Activated B cell treated with CpG ODN at 0.5 μM for 24 hours (primary cell): ENCODE measurements at regions not wholly inside any gene's neighbourhood (a gene's known extent, or its start where the extent isn't known, plus 50 kb on each side); places are given as distances from the start of the nearest gene placed in this dataset.

Source experiments
- ATAC-seq: fragments of 200-7000 bp; cut with Tn5 transposase; one replicate; pipeline ENCODE4 v1.10.0; 2021; ENCODE audit warnings: low read depth, mild to moderate bottlenecking, moderate library complexity
- CTCF ChIA-PET: fragments of 350-600 bp; sonication (Branson Sonifier 250); formaldehyde crosslinking; loops from one replicate; lab custom pipeline; 2021; ENCODE audit warnings: antibody characterized with exemption; lab: Charles Lee
- POLR2A ChIA-PET: fragments of 350-600 bp; sonication (Branson Sonifier 250); formaldehyde crosslinking; loops from one replicate; lab custom pipeline; 2021; ENCODE audit warnings: antibody characterized with exemption; lab: Charles Lee
- DNase-seq: peaks from one replicate; pipeline ENCODE4 v3.0.0; 2022
- H3K27ac Mint-ChIP-seq: one replicate; pipeline ENCODE4 v1.8.0; 2020; ENCODE audit warnings: mixed read lengths
- H3K27me3 Mint-ChIP-seq: one replicate; pipeline ENCODE4 v1.8.0; 2021; ENCODE audit warnings: mixed read lengths
- H3K36me3 Mint-ChIP-seq: one replicate; pipeline ENCODE4 v1.8.0; 2021; ENCODE audit warnings: low read depth, mixed read lengths
- H3K4me1 Mint-ChIP-seq: one replicate; pipeline ENCODE4 v1.8.0; 2021; ENCODE audit warnings: mixed read lengths
- H3K4me3 Mint-ChIP-seq: one replicate; pipeline ENCODE4 v1.8.0; 2020; ENCODE audit warnings: mild to moderate bottlenecking, mixed read lengths
- H3K9me3 Mint-ChIP-seq: one replicate; pipeline ENCODE4 v1.8.0; 2020; ENCODE audit warnings: mixed read lengths
- intact Hi-C: fragments of 100-400 bp; cut with micrococcal nuclease; formaldehyde crosslinking; loops from one replicate; pipeline ENCODE4 v1.15.1; 2024
- TF ChIP-seq, protein P1 (sequence below): fragments of 200-600 bp; IDR thresholded peaks from one replicate; pipeline ENCODE4 v1.8.0; 2022; ENCODE audit warnings: antibody characterized with exemption, mild to moderate bottlenecking

DNA sequence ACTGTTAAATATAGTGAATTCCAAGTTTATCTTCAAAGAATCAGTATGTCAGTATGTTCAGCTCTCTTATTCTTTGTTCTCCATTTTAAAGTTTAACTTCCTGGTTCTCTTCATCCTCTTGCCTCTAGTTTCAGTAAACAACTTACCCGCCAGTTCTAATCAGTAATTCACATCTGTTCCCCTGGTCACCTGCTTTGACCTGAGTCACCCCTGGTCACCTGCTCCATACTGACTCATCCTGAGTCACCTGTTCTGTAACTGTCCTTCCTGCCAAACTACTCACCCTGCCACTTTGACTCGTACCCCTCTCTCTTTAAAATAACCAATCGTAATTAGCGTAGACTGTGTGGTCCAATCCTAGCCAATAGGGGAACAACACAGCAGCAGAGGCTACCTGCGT lies 992.7 kb upstream of the HS3ST1 start:
- H3K9me3 Mint-ChIP-seq: no peaks in the 10 kb centered on the region

DNA sequence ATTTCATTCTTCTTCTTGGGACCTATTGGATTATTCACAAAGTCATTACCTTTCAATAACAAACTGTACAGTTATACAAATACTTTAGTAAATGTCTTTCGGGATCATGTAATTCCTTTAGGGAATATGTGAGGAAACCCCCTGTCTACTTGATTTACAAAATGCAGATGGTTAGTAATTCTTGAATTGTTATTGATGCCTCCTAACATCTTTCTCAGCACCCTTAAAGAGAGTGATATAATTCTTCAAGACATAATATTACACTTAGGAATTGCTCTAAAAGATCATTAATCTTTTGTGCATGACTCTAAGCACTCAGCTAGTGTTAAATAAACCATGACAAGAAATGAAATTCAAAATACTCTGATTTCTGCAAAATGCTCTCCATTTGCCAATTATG lies 988.1 kb upstream of the HS3ST1 start:
- ATAC-seq: no peak
- H3K9me3 Mint-ChIP-seq: no peaks in the 10 kb centered on the region
- H3K4me1 Mint-ChIP-seq: no peaks in the 10 kb centered on the region
- TF ChIP-seq, protein P1, sequence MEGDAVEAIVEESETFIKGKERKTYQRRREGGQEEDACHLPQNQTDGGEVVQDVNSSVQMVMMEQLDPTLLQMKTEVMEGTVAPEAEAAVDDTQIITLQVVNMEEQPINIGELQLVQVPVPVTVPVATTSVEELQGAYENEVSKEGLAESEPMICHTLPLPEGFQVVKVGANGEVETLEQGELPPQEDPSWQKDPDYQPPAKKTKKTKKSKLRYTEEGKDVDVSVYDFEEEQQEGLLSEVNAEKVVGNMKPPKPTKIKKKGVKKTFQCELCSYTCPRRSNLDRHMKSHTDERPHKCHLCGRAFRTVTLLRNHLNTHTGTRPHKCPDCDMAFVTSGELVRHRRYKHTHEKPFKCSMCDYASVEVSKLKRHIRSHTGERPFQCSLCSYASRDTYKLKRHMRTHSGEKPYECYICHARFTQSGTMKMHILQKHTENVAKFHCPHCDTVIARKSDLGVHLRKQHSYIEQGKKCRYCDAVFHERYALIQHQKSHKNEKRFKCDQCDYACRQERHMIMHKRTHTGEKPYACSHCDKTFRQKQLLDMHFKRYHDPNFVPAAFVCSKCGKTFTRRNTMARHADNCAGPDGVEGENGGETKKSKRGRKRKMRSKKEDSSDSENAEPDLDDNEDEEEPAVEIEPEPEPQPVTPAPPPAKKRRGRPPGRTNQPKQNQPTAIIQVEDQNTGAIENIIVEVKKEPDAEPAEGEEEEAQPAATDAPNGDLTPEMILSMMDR: no peak
- no peak overlapping the region for H3K4me3 Mint-ChIP-seq
- H3K27me3 Mint-ChIP-seq: no peaks in the 10 kb centered on the region
- POLR2A ChIA-PET: no interaction called here
- H3K27ac Mint-ChIP-seq: no peak overlapping the region
- DNase-seq: no peak
- H3K36me3 Mint-ChIP-seq: no peaks in the 10 kb centered on the region
- CTCF ChIA-PET: no interaction called here
- intact Hi-C loops: no loop called here

More for the DNA sequence above, 992.7 kb upstream of the HS3ST1 start:
- POLR2A ChIA-PET: no interaction called here
- intact Hi-C loops: no loop called here
- no peak for ATAC-seq
- TF ChIP-seq, protein P1: no peak
- Mint-ChIP-seq H3K36me3 (no peaks in the 10 kb centered on the region), H3K4me1 (no peaks in the 10 kb centered on the region), H3K27ac (no peak overlapping the region), H3K27me3 (no peaks in the 10 kb centered on the region), H3K4me3 (no peak overlapping the region)
- DNase-seq: no peak
- CTCF ChIA-PET: no interaction called here

DNA sequence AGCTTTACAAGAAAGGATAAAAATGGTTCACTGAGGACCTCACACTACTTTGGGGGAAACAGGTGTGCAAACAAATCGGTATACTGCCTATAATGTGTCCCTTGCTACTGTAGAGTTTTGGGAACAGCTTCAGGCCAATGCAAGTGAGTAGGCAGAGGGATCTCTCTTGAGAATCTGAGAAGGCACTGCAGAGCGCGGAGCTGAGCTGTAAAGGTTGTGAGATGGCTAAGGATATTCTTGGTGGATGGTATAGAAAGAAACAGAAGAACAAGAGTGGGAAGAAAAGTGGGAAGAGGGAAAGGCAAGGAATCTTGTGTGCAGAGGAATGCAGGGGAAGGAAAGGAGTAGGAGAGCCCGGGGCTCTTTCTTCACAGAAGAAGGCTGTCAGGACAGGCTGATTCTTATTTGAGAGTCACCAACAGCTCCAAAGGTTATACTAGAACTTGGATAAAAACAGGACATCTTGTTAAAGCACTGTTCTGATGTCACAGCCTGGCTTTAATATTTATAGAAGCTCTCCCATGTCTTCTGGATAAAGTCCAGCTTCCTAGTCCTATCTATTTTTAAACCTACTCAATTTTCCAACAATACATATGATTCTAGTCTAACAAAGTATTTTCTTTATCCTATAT lies 985.6 kb upstream of the HS3ST1 start:
- ChIA-PET POLR2A (no interaction called here), CTCF (no interaction called here)
- intact Hi-C loops: no loop called here
- H3K36me3 Mint-ChIP-seq: no peaks in the 10 kb centered on the region
- H3K9me3 Mint-ChIP-seq: no peaks in the 10 kb centered on the region
- H3K4me3 Mint-ChIP-seq: no peak overlapping the region
- H3K27me3 Mint-ChIP-seq: no peaks in the 10 kb centered on the region
- TF ChIP-seq, protein P1: no peak
- ATAC-seq: no peak
- no peak overlapping the region for H3K27ac Mint-ChIP-seq
- no peak for DNase-seq
- H3K4me1 Mint-ChIP-seq: no peaks in the 10 kb centered on the region

DNA sequence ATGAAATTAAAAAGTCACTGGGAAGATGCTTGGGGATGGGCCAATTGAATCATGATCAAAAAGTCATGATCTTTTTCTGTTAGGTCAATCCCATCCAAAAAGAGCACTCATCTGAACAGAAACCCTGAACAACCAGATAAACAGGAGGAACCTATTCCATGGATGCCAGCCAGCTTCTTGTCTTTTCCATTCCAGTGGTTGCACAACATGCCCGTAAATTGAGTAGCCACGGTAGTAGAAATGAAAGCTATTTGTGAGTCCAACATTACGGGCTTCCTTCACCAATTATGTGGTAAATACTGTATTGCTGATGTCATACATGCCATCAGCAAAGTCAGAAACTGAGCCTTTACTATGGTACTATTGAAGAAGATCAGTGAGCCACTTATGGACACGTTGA lies 982.4 kb upstream of the HS3ST1 start:
- intact Hi-C loops: no loop called here
- Mint-ChIP-seq H3K36me3 (no peaks in the 10 kb centered on the region), H3K4me1 (no peaks in the 10 kb centered on the region), H3K27me3 (no peaks in the 10 kb centered on the region), H3K27ac (no peak overlapping the region), H3K4me3 (no peak overlapping the region), H3K9me3 (no peaks in the 10 kb centered on the region)
- ATAC-seq (no peak), DNase-seq (no peak)
- POLR2A ChIA-PET: no interaction called here
- TF ChIP-seq, protein P1: no peak
- CTCF ChIA-PET: no interaction called here

DNA sequence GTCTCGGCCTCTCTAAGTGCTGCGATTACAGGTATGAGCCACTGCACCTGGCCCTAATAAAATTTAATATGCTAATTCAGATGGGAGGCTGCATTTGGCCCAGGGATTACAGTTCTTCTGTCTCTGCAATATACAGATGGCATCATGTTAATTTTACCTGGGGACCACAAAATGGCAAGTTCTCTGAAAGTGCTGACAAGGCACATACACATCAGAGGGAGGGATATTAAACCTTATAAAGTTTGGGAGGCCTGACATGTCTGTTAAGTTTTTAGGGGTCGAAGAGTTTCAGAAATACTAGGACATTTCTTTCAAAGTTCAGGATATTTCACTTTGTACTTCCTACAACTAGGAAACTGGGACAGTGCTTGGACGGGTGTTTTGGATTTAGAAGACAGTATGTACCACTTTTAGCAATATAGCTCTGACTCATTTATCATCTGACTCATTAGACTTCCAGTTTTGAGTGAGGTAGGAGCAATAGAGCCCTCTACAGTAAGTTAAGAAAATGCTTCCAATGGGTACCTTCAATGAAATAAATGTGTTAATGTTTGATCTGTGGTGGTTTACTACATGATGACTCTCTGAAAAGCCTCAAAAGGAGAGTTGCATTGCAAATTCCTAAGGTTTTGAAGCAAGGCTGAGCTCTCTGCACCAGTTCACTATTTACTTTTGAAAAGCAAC lies 981.0 kb upstream of the HS3ST1 start:
- Mint-ChIP-seq H3K4me1 (no peaks in the 10 kb centered on the region), H3K4me3 (no peak overlapping the region), H3K27me3 (no peaks in the 10 kb centered on the region), H3K36me3 (no peaks in the 10 kb centered on the region), H3K27ac (no peak overlapping the region), H3K9me3 (no peaks in the 10 kb centered on the region)
- intact Hi-C loops: no loop called here
- no peak for DNase-seq
- CTCF ChIA-PET: no interaction called here
- POLR2A ChIA-PET: no interaction called here
- ATAC-seq: no peak
- TF ChIP-seq, protein P1: no peak
